Naive thymus-derived CD4-positive, alpha-beta T cell (primary cell): ENCODE measurements at regions not wholly inside any gene's neighbourhood (a gene's known extent, or its start where the extent isn't known, plus 50 kb on each side); places are given as distances from the start of the nearest gene placed in this dataset.

Experiments used
- ATAC-seq: fragments of 150-1000 bp; cut with Tn5 transposase; 2 replicates; pipeline ENCODE4 v1.10.0; 2021; ENCODE audit warnings: mild to moderate bottlenecking, moderate library complexity
- CTCF ChIA-PET: fragments of 350-600 bp; sonication (Branson Sonifier 250); formaldehyde crosslinking; loops from one replicate; lab custom pipeline; 2021; ENCODE audit warnings: antibody characterized with exemption; lab: Charles Lee
- POLR2A ChIA-PET: fragments of 350-600 bp; sonication (Branson Sonifier 250); formaldehyde crosslinking; loops from one replicate; lab custom pipeline; 2021; ENCODE audit warnings: antibody characterized with exemption, inconsistent platforms; lab: Charles Lee
- DNase-seq, 9 donors: peaks; one replicate each; pipeline versions ENCODE4 v3.0.0 to v3.0.0-alpha.2; 2020 to 2022; ENCODE audit warnings: mixed read lengths in 1 of 9
- H3K27ac ChIP-seq: one replicate; pipeline ENCODE4 v1.7.0; 2013; ENCODE audit warnings: mild to moderate bottlenecking, low read depth, low read length, moderate library complexity
- H3K27me3 ChIP-seq, 2 donors: one replicate each; pipeline ENCODE4 v1.7.0; 2013; ENCODE audit warnings: low read length in 2 of 2, mild to moderate bottlenecking in 2 of 2, moderate library complexity in 2 of 2; ENCODE audit not compliant: control insufficient read depth in 2 of 2, insufficient read depth in 2 of 2
- H3K36me3 ChIP-seq, 3 experiments: 1 replicate in 2 of 3; 2 replicates in 1 of 3; pipeline ENCODE4 v1.7.0; 2013; ENCODE audit warnings: low read length in 3 of 3, mild to moderate bottlenecking in 3 of 3, moderate library complexity in 1 of 3; ENCODE audit not compliant: insufficient read depth in 3 of 3, control insufficient read depth in 2 of 3
- H3K4me1 ChIP-seq, 2 donors: one replicate each; pipeline ENCODE4 v1.7.0; 2013; ENCODE audit warnings: low read length in 2 of 2, mild to moderate bottlenecking in 2 of 2, moderate library complexity in 1 of 2; ENCODE audit not compliant: control insufficient read depth in 2 of 2, insufficient read depth in 2 of 2
- H3K4me3 ChIP-seq: 2 replicates; pipeline ENCODE4 v1.7.0; 2013; ENCODE audit warnings: mild to moderate bottlenecking, low read length
- H3K9me3 ChIP-seq, 3 experiments: 1 replicate in 2 of 3; 2 replicates in 1 of 3; pipeline ENCODE4 v1.7.0; 2013; ENCODE audit warnings: low read length in 3 of 3; ENCODE audit not compliant: control insufficient read depth in 2 of 3
- H3K27ac Mint-ChIP-seq, 9 donors: one replicate each; pipeline ENCODE4 v1.8.0; 2020 to 2022; ENCODE audit warnings: mixed read lengths in 9 of 9, mild to moderate bottlenecking in 8 of 9, moderate library complexity in 5 of 9, inconsistent platforms in 2 of 9
- H3K27me3 Mint-ChIP-seq, 5 donors: one replicate each; pipeline ENCODE4 v1.8.0; 2021 to 2022; ENCODE audit warnings: mixed read lengths in 5 of 5, mild to moderate bottlenecking in 1 of 5
- H3K36me3 Mint-ChIP-seq, 5 donors: one replicate each; pipeline ENCODE4 v1.8.0; 2020 to 2022; ENCODE audit warnings: mixed read lengths in 5 of 5, mild to moderate bottlenecking in 3 of 5, inconsistent platforms in 1 of 5
- H3K4me1 Mint-ChIP-seq, 7 donors: one replicate each; pipeline ENCODE4 v1.8.0; 2020 to 2022; ENCODE audit warnings: mixed read lengths in 7 of 7, mild to moderate bottlenecking in 3 of 7, inconsistent platforms in 1 of 7
- H3K4me3 Mint-ChIP-seq, 10 donors: one replicate each; pipeline ENCODE4 v1.8.0; 2020 to 2022; ENCODE audit warnings: mild to moderate bottlenecking in 10 of 10, mixed read lengths in 10 of 10, moderate library complexity in 6 of 10, inconsistent platforms in 2 of 10
- H3K9me3 Mint-ChIP-seq, 11 donors: one replicate each; pipeline ENCODE4 v1.8.0; 2020 to 2022; ENCODE audit warnings: mixed read lengths in 11 of 11, mild to moderate bottlenecking in 4 of 11, inconsistent platforms in 1 of 11, moderate library complexity in 1 of 11
- intact Hi-C, 2 donors: fragments of 100-400 bp; cut with micrococcal nuclease; formaldehyde crosslinking; loops; one replicate each; pipeline ENCODE4 v1.15.1; 2023

GRCh38 chr1:55882931-55883330 is 667.8 kb upstream of the USP24 start:
- POLR2A ChIA-PET: no interaction called here
- Mint-ChIP-seq H3K27ac (no peak overlapping the region), H3K9me3 (peaks cover 0 to 4% (median 0%) of the 10 kb centered on the region in 11 donors), H3K4me3 (no peak overlapping the region), H3K4me1 (no peaks in the 10 kb centered on the region), H3K36me3 (no peaks in the 10 kb centered on the region), H3K27me3 (peaks cover 0 to 11% (median 0%) of the 10 kb centered on the region in 5 donors)
- H3K9me3 ChIP-seq: no peaks in the 10 kb centered on the region
- DNase-seq: no peak
- ATAC-seq: no peak
- intact Hi-C loops: loop anchor here in 1 of 2 donors (1.0 kb wide), 1 partner anchor 23 kb away; no protein-coding TSS in a partner anchor
- no peaks in the 10 kb centered on the region for H3K27me3 ChIP-seq
- H3K4me1 ChIP-seq: no peaks in the 10 kb centered on the region
- CTCF ChIA-PET: no interaction called here
- H3K27ac ChIP-seq: no peak overlapping the region
- no peaks in the 10 kb centered on the region for H3K36me3 ChIP-seq
- no peak overlapping the region for H3K4me3 ChIP-seq

GRCh38 chr1:55879346-55879745 is 664.2 kb upstream of the USP24 start:
- Histone ChIP-seq H3K9me3 (no peaks in the 10 kb centered on the region), H3K36me3 (no peaks in the 10 kb centered on the region), H3K4me3 (no peak overlapping the region), H3K27me3 (no peaks in the 10 kb centered on the region), H3K4me1 (no peaks in the 10 kb centered on the region), H3K27ac (no peak overlapping the region)
- H3K9me3 Mint-ChIP-seq: peaks cover 0 to 4% (median 0%) of the 10 kb centered on the region in 11 donors
- no peak for ATAC-seq
- intact Hi-C loops: no loop called here
- H3K27ac Mint-ChIP-seq: no peak overlapping the region
- no peak overlapping the region for H3K4me3 Mint-ChIP-seq
- peaks cover 0 to 11% (median 0%) of the 10 kb centered on the region in 5 donors for H3K27me3 Mint-ChIP-seq
- DNase-seq: no peak
- no peaks in the 10 kb centered on the region for H3K36me3 Mint-ChIP-seq
- ChIA-PET POLR2A (no interaction called here), CTCF (no interaction called here)
- H3K4me1 Mint-ChIP-seq: no peaks in the 10 kb centered on the region

- DNase-seq (no peak), ATAC-seq (no peak)
- intact Hi-C loops: no loop called here
- no peaks in the 10 kb centered on the region for H3K36me3 Mint-ChIP-seq
- H3K4me3 ChIP-seq: no peak overlapping the region
- no peaks in the 10 kb centered on the region for H3K4me1 ChIP-seq
- H3K4me1 Mint-ChIP-seq: no peaks in the 10 kb centered on the region
- H3K9me3 ChIP-seq: no peaks in the 10 kb centered on the region
- ChIA-PET POLR2A (no interaction called here), CTCF (no interaction called here)
- no peak overlapping the region for H3K27ac ChIP-seq
- no peaks in the 10 kb centered on the region for H3K27me3 ChIP-seq
- H3K4me3 Mint-ChIP-seq: no peak overlapping the region
- H3K27me3 Mint-ChIP-seq: peaks cover 0 to 3% (median 0%) of the 10 kb centered on the region in 5 donors
- H3K9me3 Mint-ChIP-seq: peaks cover 0 to 3% (median 0%) of the 10 kb centered on the region in 11 donors
- H3K36me3 ChIP-seq: no peaks in the 10 kb centered on the region
- H3K27ac Mint-ChIP-seq: no peak overlapping the region
Measured at GRCh38 chr1:55877437-55878232, 662.5 kb upstream of the USP24 start.

- no peaks in the 10 kb centered on the region for H3K4me1 Mint-ChIP-seq
- no peak for ATAC-seq
- Histone ChIP-seq H3K36me3 (no peaks in the 10 kb centered on the region), H3K4me1 (no peaks in the 10 kb centered on the region), H3K27ac (no peak overlapping the region), H3K27me3 (no peaks in the 10 kb centered on the region), H3K9me3 (no peaks in the 10 kb centered on the region), H3K4me3 (no peak overlapping the region)
- POLR2A ChIA-PET: no interaction called here
- H3K36me3 Mint-ChIP-seq: no peaks in the 10 kb centered on the region
- intact Hi-C loops: no loop called here
- no peak overlapping the region for H3K27ac Mint-ChIP-seq
- no peak for DNase-seq
- no peaks in the 10 kb centered on the region for H3K27me3 Mint-ChIP-seq
- CTCF ChIA-PET: no interaction called here
- no peak overlapping the region for H3K4me3 Mint-ChIP-seq
- H3K9me3 Mint-ChIP-seq: peaks cover 0 to 2% (median 0%) of the 10 kb centered on the region in 11 donors
Measured at GRCh38 chr1:55876276-55877060, 661.3 kb upstream of the USP24 start.

GRCh38 chr1:55870106-55870505 is 654.9 kb upstream of the USP24 start:
- Histone ChIP-seq H3K27me3 (no peaks in the 10 kb centered on the region), H3K27ac (no peak overlapping the region), H3K4me3 (no peak overlapping the region), H3K36me3 (no peaks in the 10 kb centered on the region), H3K9me3 (no peaks in the 10 kb centered on the region), H3K4me1 (no peaks in the 10 kb centered on the region)
- peaks cover 0 to 5% (median 0%) of the 10 kb centered on the region in 5 donors for H3K27me3 Mint-ChIP-seq
- no peak for DNase-seq
- no peak overlapping the region for H3K4me3 Mint-ChIP-seq
- no peak overlapping the region for H3K27ac Mint-ChIP-seq
- intact Hi-C loops: no loop called here
- H3K9me3 Mint-ChIP-seq: no peaks in the 10 kb centered on the region
- H3K36me3 Mint-ChIP-seq: no peaks in the 10 kb centered on the region
- ATAC-seq: no peak
- ChIA-PET POLR2A (no interaction called here), CTCF (no interaction called here)
- H3K4me1 Mint-ChIP-seq: no peaks in the 10 kb centered on the region

- no peak overlapping the region for H3K4me3 Mint-ChIP-seq
- H3K36me3 ChIP-seq: no peaks in the 10 kb centered on the region
- H3K27ac ChIP-seq: no peak overlapping the region
- no peaks in the 10 kb centered on the region for H3K27me3 ChIP-seq
- CTCF ChIA-PET: no interaction called here
- H3K4me1 ChIP-seq: no peaks in the 10 kb centered on the region
- no peaks in the 10 kb centered on the region for H3K9me3 Mint-ChIP-seq
- no peaks in the 10 kb centered on the region for H3K4me1 Mint-ChIP-seq
- intact Hi-C loops: no loop called here
- H3K27ac Mint-ChIP-seq: no peak overlapping the region
- ATAC-seq (no peak), DNase-seq (no peak)
- H3K9me3 ChIP-seq: no peaks in the 10 kb centered on the region
- H3K36me3 Mint-ChIP-seq: no peaks in the 10 kb centered on the region
- H3K4me3 ChIP-seq: no peak overlapping the region
- H3K27me3 Mint-ChIP-seq: peaks cover 0 to 5% (median 0%) of the 10 kb centered on the region in 5 donors
- POLR2A ChIA-PET: no interaction called here
Measured at GRCh38 chr1:55869065-55869464, 653.9 kb upstream of the USP24 start.
